Pons (tissue), 1 donor: ENCODE measurements at regions not wholly inside any gene's neighbourhood (a gene's known extent, or its start where the extent isn't known, plus 50 kb on each side); places are given as distances from the start of the nearest gene placed in this dataset.
"Not testable (repeated sequence)": the region's sequence is repeated elsewhere in the genome, so short reads cannot be mapped to it uniquely, and the experiment has no call there.

Source experiments
- DNase-seq: peaks from one replicate; pipeline ENCODE4 v3.0.0-alpha.2; 2016; ENCODE audit warnings: low spot score

DNA sequence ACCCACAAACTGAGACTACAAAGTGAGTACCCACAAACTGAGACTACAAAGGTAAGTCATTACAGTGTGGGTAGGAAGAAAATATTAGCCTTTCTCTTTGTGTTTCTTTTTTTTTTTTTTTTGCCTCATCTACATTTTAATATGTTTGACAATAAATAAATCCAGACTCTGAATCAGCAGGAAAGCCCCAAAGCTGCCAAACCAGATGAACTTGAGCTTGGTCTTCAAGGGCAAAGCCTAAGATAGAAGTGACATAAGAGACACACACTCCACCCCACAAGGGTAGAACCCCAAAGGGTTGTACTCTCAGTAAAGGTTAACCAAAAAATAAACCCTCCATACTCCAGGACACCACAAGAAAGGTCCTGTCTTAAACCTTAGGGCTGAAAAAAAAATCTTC lies 326.8 kb upstream of the ARID1B start:
- DNase-seq = no peak

DNA sequence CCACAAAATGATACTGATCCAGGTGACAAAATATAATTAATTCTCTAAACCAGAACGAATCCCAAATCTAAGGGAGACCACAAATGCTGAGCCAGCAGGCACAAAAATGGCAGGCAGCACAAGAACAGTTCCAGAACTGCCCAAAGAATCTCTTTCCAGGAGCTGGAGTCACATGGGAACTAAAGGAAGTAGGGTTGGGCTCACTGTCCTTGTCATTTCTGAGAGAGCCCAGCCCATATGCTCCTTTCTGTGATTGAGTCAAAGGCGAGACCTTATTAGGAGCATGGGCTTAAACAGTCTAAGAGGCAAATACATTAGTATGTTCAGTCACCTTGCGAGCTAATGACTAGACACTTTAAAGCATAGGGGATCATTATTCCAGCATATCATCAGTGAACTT lies 327.6 kb upstream of the ARID1B start:
- no peak for DNase-seq

DNA sequence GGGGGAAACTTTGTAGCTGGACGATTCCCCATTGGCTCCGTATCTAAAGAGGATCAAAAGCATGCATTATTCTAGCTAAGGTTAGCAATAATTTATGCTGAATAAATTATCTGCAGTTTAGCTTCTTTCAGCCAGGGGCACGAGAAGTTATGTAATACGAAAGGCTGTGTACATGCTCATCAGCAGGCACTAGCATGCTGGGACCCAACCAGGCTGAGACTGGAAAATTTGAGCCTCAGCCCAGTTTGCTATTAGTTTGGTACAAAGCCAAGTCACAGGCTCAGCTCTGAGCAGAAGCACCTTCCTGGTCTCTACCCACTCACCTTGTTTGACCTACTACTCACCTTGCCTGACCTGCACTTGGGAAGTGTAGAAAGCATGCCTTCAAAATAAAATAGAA lies 328.1 kb upstream of the ARID1B start:
- DNase-seq = no peak

- DNase-seq = no peak
Observed at GRCh38 chr6:156448579-156448978, 328.6 kb upstream of the ARID1B start.

DNA sequence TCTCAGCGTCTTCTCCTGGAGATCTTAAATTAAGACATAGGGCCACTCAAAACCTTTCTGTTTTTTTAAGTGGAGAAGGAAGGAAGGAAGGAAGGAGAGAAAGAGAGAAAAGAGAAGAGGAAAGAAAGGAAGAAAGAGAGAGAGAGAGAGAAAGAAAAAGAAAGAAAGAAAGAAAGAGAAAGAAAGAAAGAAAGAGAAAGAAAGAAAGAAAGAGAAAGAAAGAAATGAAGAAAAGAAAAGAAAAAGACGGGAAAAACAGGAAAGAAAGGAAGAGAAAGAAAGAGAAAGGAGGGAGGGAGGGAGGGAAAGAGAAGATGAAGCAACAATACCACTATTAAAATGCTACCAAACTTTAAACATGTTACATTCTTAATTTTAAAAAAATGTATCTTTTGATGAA lies 336.5 kb upstream of the ARID1B start:
- DNase-seq = no peak

- DNase-seq = no peak
Observed at GRCh38 chr6:156438350-156438923, 338.7 kb upstream of the ARID1B start.

- no peak for DNase-seq
Observed at GRCh38 chr6:156437121-156437879, 339.9 kb upstream of the ARID1B start.

DNA sequence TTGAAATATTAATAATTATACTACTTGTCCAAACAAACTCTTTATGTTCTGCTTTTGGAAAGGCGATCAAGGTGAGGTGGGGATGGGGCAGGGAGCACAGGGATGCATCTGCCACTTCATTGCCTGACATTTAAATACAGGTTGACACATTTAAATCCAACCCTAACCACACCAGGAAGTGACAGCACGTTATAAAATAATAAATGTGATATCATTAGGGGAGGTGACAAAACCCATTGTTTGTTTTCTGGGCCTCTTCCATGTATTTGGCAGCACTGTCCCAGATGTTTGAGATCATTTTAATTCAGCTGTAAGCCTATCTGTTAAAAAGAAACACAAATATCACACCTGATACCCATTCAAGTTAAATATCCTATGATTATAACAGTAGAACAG lies 342.4 kb upstream of the ARID1B start:
- no peak for DNase-seq

- DNase-seq = no peak
Observed at GRCh38 chr6:156434049-156434794, 343.0 kb upstream of the ARID1B start.

DNA sequence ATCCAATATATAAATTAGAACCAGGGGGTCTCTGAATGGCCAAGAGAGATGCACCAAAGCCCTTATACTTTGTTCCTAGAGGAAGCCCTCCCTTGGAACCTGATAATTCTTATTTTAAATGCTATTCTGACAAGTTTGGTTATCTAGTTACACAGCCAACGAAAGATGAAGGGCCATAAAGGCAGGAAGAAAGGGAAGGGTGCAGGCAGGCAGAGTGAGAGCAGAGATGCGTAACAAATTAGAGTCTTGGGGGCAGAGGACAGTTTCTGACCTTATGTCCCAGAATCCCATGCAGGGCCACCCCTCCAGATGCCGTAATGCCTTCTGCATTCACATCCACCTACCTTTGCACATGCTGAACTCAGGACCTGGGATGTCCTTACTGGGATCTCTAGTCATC lies 344.6 kb upstream of the ARID1B start:
- no peak for DNase-seq

DNA sequence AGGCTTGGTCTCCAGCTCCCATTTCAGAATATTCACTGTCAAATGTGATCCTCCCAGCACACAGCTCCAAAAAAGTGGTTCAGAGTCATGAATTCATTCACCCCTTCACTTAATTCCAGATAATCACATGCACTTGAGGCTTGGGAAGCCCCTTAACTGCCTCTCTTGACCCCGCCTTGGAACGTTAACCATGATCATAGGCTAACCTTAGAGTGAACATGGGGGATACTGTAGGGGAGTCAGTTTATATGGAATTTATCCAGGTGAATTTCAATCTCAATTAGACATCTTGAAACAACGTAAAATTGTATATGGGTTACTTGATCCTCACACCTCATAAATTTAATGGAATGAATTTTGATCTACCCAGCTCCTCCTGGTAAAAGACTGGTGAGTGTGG lies 346.8 kb upstream of the ARID1B start:
- DNase-seq = no peak

DNA sequence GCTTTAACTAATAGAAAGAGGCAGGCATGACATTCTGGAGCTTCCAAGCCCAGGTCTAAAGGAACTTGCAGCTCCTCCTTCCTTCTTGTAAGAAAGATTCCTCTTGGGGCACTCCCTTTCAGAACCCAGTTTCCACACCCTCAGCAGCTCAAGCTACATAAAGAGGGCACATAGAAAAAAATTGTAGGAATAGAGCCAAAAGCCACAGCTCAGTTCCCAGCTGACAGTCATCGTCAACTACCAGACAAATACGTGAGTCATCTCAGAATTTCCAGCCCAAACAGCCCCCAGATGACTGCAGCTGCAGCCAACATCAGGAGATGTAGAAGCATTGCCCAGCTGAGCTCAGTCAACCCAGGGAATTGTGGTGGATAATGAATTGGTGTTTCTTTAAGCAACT lies 349.8 kb upstream of the ARID1B start:
- DNase-seq = peak; percentile 11

- DNase-seq = no peak
Observed at GRCh38 chr6:156425359-156426020, 351.7 kb upstream of the ARID1B start.

- DNase-seq = no peak
Observed at GRCh38 chr6:156423829-156424228, 353.3 kb upstream of the ARID1B start.

DNA sequence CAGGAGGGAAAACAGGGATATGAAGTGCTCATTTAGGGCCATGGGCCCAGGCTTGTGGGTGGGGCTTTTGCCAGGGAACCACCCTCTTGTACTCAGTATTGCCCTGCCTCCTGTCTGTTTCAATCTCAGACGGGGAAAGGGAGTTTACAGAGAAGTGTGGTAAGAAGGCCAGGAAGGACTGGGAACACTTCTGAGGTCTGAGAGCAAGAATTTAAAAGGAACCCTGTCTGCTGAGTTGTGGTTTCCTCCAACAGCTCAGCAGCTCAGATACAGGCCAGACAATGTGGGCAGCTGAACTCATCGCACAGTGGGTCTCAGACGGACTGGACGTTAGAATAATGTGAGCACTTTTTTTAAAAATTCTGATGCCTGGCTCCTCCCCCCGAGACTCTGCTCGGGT lies 354.1 kb upstream of the ARID1B start:
- DNase-seq = no peak

GRCh38 chr6:156421933-156422332 lies 355.2 kb upstream of the ARID1B start:
- no peak for DNase-seq

DNA sequence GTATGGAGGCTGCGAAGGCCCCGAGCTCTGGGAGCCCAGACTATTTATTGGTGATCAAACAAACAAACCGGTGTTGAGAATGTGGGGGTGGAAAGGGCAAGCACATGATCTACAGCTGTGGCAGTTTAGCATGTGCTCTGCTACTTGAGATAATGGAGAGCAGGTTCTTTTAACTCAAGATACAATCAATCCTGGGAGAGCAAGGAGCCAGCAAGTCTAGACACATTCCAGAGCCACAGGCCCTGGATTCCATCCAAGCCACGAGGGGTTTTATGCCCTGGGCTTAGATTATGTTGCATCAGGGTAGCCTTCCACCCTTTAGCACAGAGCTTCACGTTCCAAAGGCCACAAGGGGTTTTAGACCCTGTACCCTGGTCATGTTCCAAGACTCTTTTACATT lies 355.9 kb upstream of the ARID1B start:
- not testable (repeated sequence) for DNase-seq

GRCh38 chr6:156420172-156420993 lies 356.8 kb upstream of the ARID1B start:
- no peak for DNase-seq

DNA sequence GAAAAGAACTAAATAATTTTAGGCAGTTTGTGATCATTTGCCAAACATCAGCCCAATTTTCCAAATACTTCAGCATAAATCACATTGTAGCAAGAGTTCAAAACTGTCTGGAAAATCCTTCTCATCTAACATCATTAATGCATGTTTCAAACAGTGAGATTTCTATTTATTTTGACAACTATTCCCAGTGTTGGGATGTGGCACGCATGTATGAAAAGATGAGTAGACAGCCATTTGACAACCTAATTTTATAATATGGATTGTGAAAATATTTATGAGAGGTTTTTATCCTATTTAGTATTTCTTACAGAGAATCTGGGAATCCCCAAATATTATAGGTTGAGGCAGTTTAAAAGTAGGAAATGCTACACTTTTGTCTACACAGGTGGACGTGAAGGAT lies 357.6 kb upstream of the ARID1B start:
- DNase-seq = no peak

DNA sequence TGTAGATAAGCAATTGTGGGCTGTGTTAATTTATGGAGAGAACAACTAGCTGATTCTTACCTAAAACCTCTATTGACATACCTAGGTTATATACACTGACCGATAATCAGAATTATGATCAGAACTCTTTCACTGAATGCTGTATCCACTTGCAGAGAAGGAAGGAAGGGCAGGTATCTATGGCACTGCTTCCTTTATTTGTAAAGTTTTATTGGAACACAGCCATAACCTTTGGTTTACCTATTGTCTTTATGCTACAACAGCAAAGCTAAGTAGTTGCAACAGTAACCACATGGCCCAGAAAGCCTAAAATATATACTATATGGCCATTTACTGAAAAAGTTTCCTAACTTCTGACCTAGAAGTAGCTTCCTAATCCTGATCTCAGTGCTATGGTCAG lies 358.9 kb upstream of the ARID1B start:
- DNase-seq = no peak

GRCh38 chr6:156416391-156416790 lies 360.8 kb upstream of the ARID1B start:
- no peak for DNase-seq

DNA sequence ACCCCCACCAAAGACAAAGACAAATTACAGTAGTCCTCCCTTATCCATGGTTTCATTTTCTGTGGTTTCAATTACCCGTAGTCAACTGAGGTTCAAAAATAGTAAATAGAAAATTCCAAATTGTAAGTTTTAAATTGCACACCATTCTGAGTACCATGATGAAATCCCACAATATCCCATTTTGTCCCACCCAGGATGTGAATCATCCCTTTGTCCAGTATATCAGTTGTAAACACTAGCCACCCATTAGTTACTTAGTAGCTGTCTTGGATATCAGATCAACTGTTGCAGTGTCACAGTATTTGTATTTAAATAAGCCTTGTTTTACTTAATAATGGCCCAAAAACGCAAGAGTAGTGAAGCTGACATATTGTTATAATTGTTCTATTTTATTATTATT lies 364.0 kb upstream of the ARID1B start:
- no peak for DNase-seq
